GM19043 (cell line): ENCODE measurements at regions not wholly inside any gene's neighbourhood (a gene's known extent, or its start where the extent isn't known, plus 50 kb on each side); places are given as distances from the start of the nearest gene placed in this dataset.

ENCODE experiments used
- ATAC-seq: cut with Tn5 transposase; IDR thresholded peaks from one replicate; pipeline ENCODE4 v1.9.1; 2021; ENCODE audit warnings: low read depth; ENCODE audit not compliant: unreplicated experiment

GRCh38 chr10:44835300-44835699, 75.8 kb upstream of the TMEM72 start:
- no peak for ATAC-seq

GRCh38 chr10:44843484-44843883, 67.7 kb upstream of the TMEM72 start:
- ATAC-seq, result no peak

- ATAC-seq, result no peak
These were observed 65.6 kb upstream of the TMEM72 start for GRCh38 chr10:44845361-44846175.

GRCh38 chr10:44847110-44847509, 64.0 kb upstream of the TMEM72 start:
- no peak for ATAC-seq

GRCh38 chr10:44848211-44848610, 62.9 kb upstream of the TMEM72 start:
- ATAC-seq, result no peak

GRCh38 chr10:44849936-44850335, 61.2 kb upstream of the TMEM72 start:
- no peak for ATAC-seq

- ATAC-seq, result no peak
These were observed 60.7 kb upstream of the TMEM72 start for GRCh38 chr10:44850356-44850934.

GRCh38 chr10:44851413-44851812, 59.7 kb upstream of the TMEM72 start:
- ATAC-seq, result no peak

- ATAC-seq, result no peak
These were observed 59.3 kb upstream of the TMEM72 start for GRCh38 chr10:44851881-44852280.

- no peak for ATAC-seq
These were observed 57.9 kb upstream of the TMEM72 start for GRCh38 chr10:44853148-44853734.

GRCh38 chr10:44853796-44854195, 57.3 kb upstream of the TMEM72 start:
- ATAC-seq, result no peak

- ATAC-seq, result no peak
These were observed 56.3 kb upstream of the TMEM72 start for GRCh38 chr10:44854693-44855350.

- no peak for ATAC-seq
These were observed 54.4 kb upstream of the TMEM72 start for GRCh38 chr10:44856696-44857095.

GRCh38 chr10:44857363-44858016, 53.6 kb upstream of the TMEM72 start:
- peak; percentile 82 for ATAC-seq

- no peak for ATAC-seq
These were observed 53.1 kb upstream of the TMEM72 start for GRCh38 chr10:44858017-44858371.

- ATAC-seq, result no peak
These were observed 52.1 kb upstream of the TMEM72 start for GRCh38 chr10:44858988-44859387.

GRCh38 chr10:44859546-44860285, 51.4 kb upstream of the TMEM72 start:
- ATAC-seq, result no peak

- ATAC-seq, result no peak
These were observed 50.1 kb upstream of the TMEM72 start for GRCh38 chr10:44860811-44861736.
